Mesothelial cell of epicardium (in vitro differentiated cells): ENCODE measurements at regions not wholly inside any gene's neighbourhood (a gene's known extent, or its start where the extent isn't known, plus 50 kb on each side); places are given as distances from the start of the nearest gene placed in this dataset.
A peak's percentile ranks its signal among the peaks of the same experiment; 100 is the strongest.

Source experiments
- DNase-seq, 2 experiments: peaks; one replicate each; pipeline ENCODE4 v3.0.0; 2021; ENCODE audit warnings: low spot score in 2 of 2; ENCODE audit not compliant: unreplicated experiment in 2 of 2
- H3K27ac Mint-ChIP-seq: 2 replicates; pipeline ENCODE4 v1.8.0; 2021; ENCODE audit warnings: mixed read lengths
- H3K27me3 Mint-ChIP-seq: 2 replicates; pipeline ENCODE4 v1.8.0; 2021; ENCODE audit warnings: low read depth, mixed read lengths
- H3K36me3 Mint-ChIP-seq: 2 replicates; pipeline ENCODE4 v1.8.0; 2021; ENCODE audit warnings: mixed read lengths
- H3K4me1 Mint-ChIP-seq: 2 replicates; pipeline ENCODE4 v1.8.0; 2021; ENCODE audit warnings: mixed read lengths
- H3K4me3 Mint-ChIP-seq: 2 replicates; pipeline ENCODE4 v1.8.0; 2021; ENCODE audit warnings: mild to moderate bottlenecking, moderate library complexity, mixed read lengths
- H3K9me3 Mint-ChIP-seq: 2 replicates; pipeline ENCODE4 v1.8.0; 2021; ENCODE audit warnings: mixed read lengths
- CTCF ChIP-seq: fragments of 200-600 bp; sonication (generic); IDR thresholded peaks from one replicate; pipeline ENCODE4 v1.5.0; 2021; ENCODE audit warnings: antibody characterized with exemption; ENCODE audit not compliant: unreplicated experiment

DNA sequence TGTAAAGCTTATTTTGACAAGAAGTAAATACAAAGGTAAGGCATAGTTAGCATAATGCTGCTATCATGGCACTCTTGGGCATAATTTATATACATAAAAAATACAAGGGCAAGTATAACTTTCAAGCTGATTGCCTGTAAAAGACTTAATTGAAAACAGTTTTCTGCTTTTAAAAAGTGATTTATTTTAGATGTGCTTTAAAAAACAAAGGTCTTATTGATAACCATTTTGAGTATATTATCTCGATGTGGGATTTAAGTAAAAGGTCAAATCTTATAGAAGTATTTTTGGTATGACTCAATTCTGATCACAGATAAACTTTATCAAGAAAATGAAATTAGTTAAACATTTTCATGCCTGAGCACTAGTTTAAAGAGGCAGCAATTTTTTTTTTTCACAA, 175.8 kb downstream of the KCNRG start:
- Mint-ChIP-seq H3K27me3 (no peaks in the 10 kb centered on the region), H3K27ac (no peak overlapping the region), H3K4me3 (no peak overlapping the region), H3K36me3 (no peaks in the 10 kb centered on the region), H3K4me1 (peaks cover 9% of the 10 kb centered on the region), H3K9me3 (peaks cover 5% of the 10 kb centered on the region)
- TF ChIP-seq CTCF, result no peak
- DNase-seq, result no peak

DNA sequence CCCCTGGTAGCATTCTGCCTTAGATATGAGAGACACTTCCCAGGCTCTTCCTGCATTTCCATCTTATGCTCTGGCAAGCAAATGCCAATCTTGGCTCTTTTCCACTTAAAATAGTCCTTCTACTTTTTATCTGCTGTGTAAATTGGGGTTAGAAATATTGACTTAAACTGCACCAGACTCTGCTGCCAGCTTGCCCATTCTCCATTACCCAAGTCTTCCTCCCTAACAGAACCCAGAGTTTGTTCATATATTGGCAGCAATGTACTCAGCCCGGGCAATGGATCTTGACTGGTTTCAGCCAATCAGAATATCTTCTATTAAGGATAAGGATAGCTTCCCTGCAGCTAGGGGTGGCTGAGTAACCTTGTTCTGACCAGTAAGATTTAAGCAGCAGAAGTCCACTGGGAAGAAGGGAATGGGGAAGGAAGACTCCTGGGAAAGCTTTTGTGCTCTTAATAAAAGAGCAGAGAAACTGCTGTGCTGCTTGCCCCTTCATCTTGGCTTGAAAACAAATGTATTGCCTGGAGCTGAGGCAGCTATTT, 177.1 kb downstream of the KCNRG start:
- TF ChIP-seq CTCF, result no peak
- no peaks in the 10 kb centered on the region for H3K27me3 Mint-ChIP-seq
- H3K4me1 Mint-ChIP-seq, result peaks cover 9% of the 10 kb centered on the region
- H3K27ac Mint-ChIP-seq, result no peak overlapping the region
- no peaks in the 10 kb centered on the region for H3K36me3 Mint-ChIP-seq
- no peak overlapping the region for H3K4me3 Mint-ChIP-seq
- DNase-seq, result no peak
- H3K9me3 Mint-ChIP-seq, result no peaks in the 10 kb centered on the region

DNA sequence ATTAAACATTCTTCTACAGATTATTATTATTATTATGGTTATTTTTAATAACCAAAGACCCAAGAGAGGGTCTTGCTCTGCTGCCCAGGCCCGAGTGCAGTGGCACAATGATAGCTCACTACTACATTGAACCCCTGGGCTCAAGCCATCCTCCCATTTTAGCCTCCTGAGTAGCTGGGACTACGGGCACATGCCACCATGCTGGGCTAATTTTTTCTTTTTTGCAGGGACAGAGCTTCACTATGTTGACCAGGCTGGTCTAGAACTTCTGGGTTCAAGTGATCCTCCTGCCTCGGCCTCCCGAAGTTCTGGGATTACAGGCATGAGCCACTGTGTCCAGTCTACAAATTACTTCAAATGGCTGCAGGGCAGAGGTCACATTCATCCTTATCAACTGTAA, 179.8 kb downstream of the KCNRG start:
- H3K4me3 Mint-ChIP-seq, result no peak overlapping the region
- no peak overlapping the region for H3K27ac Mint-ChIP-seq
- no peak for DNase-seq
- H3K27me3 Mint-ChIP-seq, result no peaks in the 10 kb centered on the region
- TF ChIP-seq CTCF, result no peak
- peaks cover 30% of the 10 kb centered on the region for H3K4me1 Mint-ChIP-seq
- H3K36me3 Mint-ChIP-seq, result no peaks in the 10 kb centered on the region
- no peaks in the 10 kb centered on the region for H3K9me3 Mint-ChIP-seq

DNA sequence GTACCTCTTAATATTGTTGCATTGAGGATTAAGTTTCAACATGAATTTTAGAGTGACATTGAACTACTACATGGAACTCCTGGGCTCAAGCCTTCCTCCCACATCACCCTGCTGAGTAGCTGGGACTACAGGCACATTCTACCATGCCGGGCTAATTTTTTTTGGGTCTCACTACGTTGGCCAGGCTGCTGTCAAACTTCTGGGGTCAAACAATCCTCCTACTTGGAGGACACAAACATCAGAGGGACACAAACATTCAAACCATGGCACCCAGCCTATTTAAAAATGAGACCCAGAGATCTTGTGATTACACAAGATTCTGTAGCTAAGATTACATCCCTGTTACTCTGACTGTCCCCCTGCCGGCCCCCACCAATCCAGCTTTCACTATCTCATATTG, 180.9 kb downstream of the KCNRG start:
- Mint-ChIP-seq H3K4me3 (no peak overlapping the region), H3K27ac (no peak overlapping the region), H3K4me1 (peaks cover 40% of the 10 kb centered on the region), H3K9me3 (no peaks in the 10 kb centered on the region), H3K36me3 (no peaks in the 10 kb centered on the region), H3K27me3 (no peaks in the 10 kb centered on the region)
- no peak for TF ChIP-seq CTCF
- no peak for DNase-seq

- TF ChIP-seq CTCF, result no peak
- DNase-seq, result no peak
- Mint-ChIP-seq H3K4me1 (peaks cover 42% of the 10 kb centered on the region), H3K27me3 (no peaks in the 10 kb centered on the region), H3K27ac (peak overlapping the region; percentile 19), H3K9me3 (no peaks in the 10 kb centered on the region), H3K36me3 (no peaks in the 10 kb centered on the region), H3K4me3 (no peak overlapping the region)
Observed at GRCh38 chr13:50197705-50198104, 182.5 kb downstream of the KCNRG start.

DNA sequence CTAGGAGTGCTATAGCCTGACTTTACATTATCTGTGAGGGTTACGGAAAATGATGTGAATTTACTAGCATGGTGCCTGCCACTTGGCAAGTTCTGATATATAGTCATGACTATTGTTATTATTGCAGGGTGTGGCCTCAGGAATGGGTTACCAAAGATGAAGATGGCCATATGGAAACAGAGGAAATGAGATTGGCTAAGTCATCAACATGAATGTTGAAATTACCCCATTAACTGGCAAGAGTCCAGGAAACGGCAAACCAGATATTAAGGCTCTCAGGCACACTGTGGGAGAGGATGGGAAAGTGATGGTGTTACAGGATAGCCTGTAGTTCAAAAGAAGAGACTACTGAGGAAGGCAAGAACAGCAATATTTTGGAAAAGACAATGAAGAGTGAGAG, 183.3 kb downstream of the KCNRG start:
- TF ChIP-seq CTCF, result no peak
- Mint-ChIP-seq H3K27ac (no peak overlapping the region), H3K27me3 (no peaks in the 10 kb centered on the region), H3K36me3 (no peaks in the 10 kb centered on the region), H3K4me1 (peaks cover 47% of the 10 kb centered on the region), H3K4me3 (no peak overlapping the region), H3K9me3 (no peaks in the 10 kb centered on the region)
- DNase-seq, result no peak
